HCT116 (cell line): ENCODE measurements at regions not wholly inside any gene's neighbourhood (a gene's known extent, or its start where the extent isn't known, plus 50 kb on each side); places are given as distances from the start of the nearest gene placed in this dataset.

Source experiments
- ATAC-seq: fragments of 200-7000 bp; cut with Tn5 transposase; 2 replicates; pipeline ENCODE4 v1.9.1; 2020; ENCODE audit warnings: mild to moderate bottlenecking, moderate library complexity
- BruUV-seq: library from RNA; stranded (reverse); fragments of 400-500 nt; replicated peaks from 2 replicates; lab custom pipeline; 2021; lab: Mats Ljungman, UMichigan
- CTCF ChIA-PET: fragments of 300-600 bp; sonication (Branson Sonifier 250); formaldehyde crosslinking; loops from one replicate; lab custom pipeline; 2021; ENCODE audit warnings: antibody characterized with exemption; lab: Charles Lee
- POLR2A ChIA-PET: fragments of 300-600, 350-600 bp; sonication (Branson Sonifier 250); formaldehyde crosslinking; loops from one replicate; lab custom pipeline; 2021; ENCODE audit warnings: antibody characterized with exemption; lab: Charles Lee
- RAD21 ChIA-PET, 2 experiments: fragments of 300-600 bp; sonication (Branson Sonifier 250); formaldehyde crosslinking; loops; one replicate each; lab custom pipeline; 2023; ENCODE audit warnings: low total read pairs in 2 of 2; ENCODE audit not compliant: uncharacterized antibody in 2 of 2, unreplicated experiment in 2 of 2, low non-redundant PET in 1 of 2; lab: Charles Lee
- DNase-seq: peaks from one replicate; pipeline ENCODE4 v3.0.0-alpha.2; 2010; ENCODE audit warnings: low read depth, low spot score
- H2AFZ ChIP-seq: fragments of 200-600 bp; shearing (Covaris generic), sonication (generic); 2 replicates; pipeline ENCODE4 v1.6.1; 2017; ENCODE audit warnings: low read depth, mixed run types, mixed read lengths, antibody characterized with exemption, low read length; ENCODE audit not compliant: poor library complexity, severe bottlenecking
- H3K27ac ChIP-seq: 2 replicates; pipeline ENCODE4 v1.5.1; 2012; ENCODE audit warnings: low read depth, low read length
- H3K27me3 ChIP-seq: fragments of 200-600 bp; sonication (generic); 2 replicates; pipeline ENCODE4 v1.6.1; 2016; ENCODE audit warnings: mixed run types, low read length, mixed read lengths; ENCODE audit not compliant: insufficient read depth
- H3K36me3 ChIP-seq, 2 experiments: fragments of 200-500 bp in 1 of 2; fragments of 200-600 bp in 1 of 2; sonication (Bioruptor generic) in 1 of 2; sonication (generic) in 1 of 2; 2 replicates each; pipeline versions ENCODE4 v1.5.1 to v1.6.1; 2014 to 2016; ENCODE audit warnings: low read length in 2 of 2, inconsistent platforms in 1 of 2, mixed read lengths in 1 of 2, mixed run types in 1 of 2; ENCODE audit not compliant: insufficient read depth in 2 of 2, control insufficient read depth in 1 of 2
- H3K4me1 ChIP-seq, 2 experiments: fragments of 200-600 bp in 1 of 2; sonication (generic) in 1 of 2; 2 replicates each; pipeline versions ENCODE4 v1.5.1 to v1.6.1; 2012 to 2017; ENCODE audit warnings: low read length in 2 of 2, inconsistent platforms in 1 of 2, mild to moderate bottlenecking in 1 of 2, mixed read lengths in 1 of 2, mixed run types in 1 of 2, moderate library complexity in 1 of 2; ENCODE audit not compliant: insufficient read depth in 2 of 2, control insufficient read depth in 1 of 2
- H3K4me2 ChIP-seq: fragments of 200-600 bp; sonication (generic); 2 replicates; pipeline ENCODE4 v1.6.1; 2017; ENCODE audit warnings: mixed run types, low read length, mixed read lengths
- H3K4me3 ChIP-seq, 2 experiments: fragments of 200-600 bp in 1 of 2; sonication (generic) in 1 of 2; replicated peaks in 1 of 2; 2 replicates each; pipeline ENCODE4 v1.5.1; 2011 to 2016; ENCODE audit warnings: low read length in 2 of 2, control low read depth in 1 of 2, low read depth in 1 of 2, mild to moderate bottlenecking in 1 of 2, mixed read lengths in 1 of 2, mixed run types in 1 of 2
- H3K79me2 ChIP-seq: fragments of 200-600 bp; sonication (generic); 2 replicates; pipeline ENCODE4 v1.6.1; 2017; ENCODE audit warnings: mild to moderate bottlenecking, mixed run types, low read length, moderate library complexity, mixed read lengths; ENCODE audit not compliant: insufficient read depth
- H3K9ac ChIP-seq: fragments of 200-600 bp; sonication (generic); 2 replicates; pipeline ENCODE4 v1.6.1; 2016; ENCODE audit warnings: low read length, mixed read lengths
- H3K9me2 ChIP-seq: fragments of 200-600 bp; sonication (generic), shearing (Covaris generic); 2 replicates; pipeline ENCODE4 v1.6.1; 2017; ENCODE audit warnings: mixed run types, mild to moderate bottlenecking, moderate library complexity; ENCODE audit not compliant: insufficient read depth
- H3K9me3 ChIP-seq, 2 experiments: fragments of 200-500 bp in 1 of 2; fragments of 200-600 bp in 1 of 2; sonication (Bioruptor generic) in 1 of 2; sonication (generic) in 1 of 2; 2 replicates each; pipeline ENCODE4 v1.6.1; 2014 to 2017; ENCODE audit warnings: low read length in 2 of 2, mixed read lengths in 2 of 2, inconsistent platforms in 1 of 2, low read depth in 1 of 2, mild to moderate bottlenecking in 1 of 2, mixed run types in 1 of 2, moderate library complexity in 1 of 2; ENCODE audit not compliant: control insufficient read depth in 1 of 2, insufficient read depth in 1 of 2
- H4K20me1 ChIP-seq: fragments of 200-600 bp; sonication (generic), shearing (Covaris generic); 2 replicates; pipeline ENCODE4 v1.6.1; 2017; ENCODE audit warnings: mixed run types, mild to moderate bottlenecking, moderate library complexity; ENCODE audit not compliant: insufficient read depth
- CBX3 ChIP-seq: IDR thresholded peaks from 2 replicates; pipeline ENCODE4 v1.6.1; 2012; ENCODE audit warnings: low read depth
- CEBPB ChIP-seq: IDR thresholded peaks from 2 replicates; pipeline ENCODE4 v1.6.1; 2012; ENCODE audit warnings: low read depth
- ELF1 ChIP-seq: IDR thresholded peaks from 2 replicates; pipeline ENCODE4 v1.6.1; 2012; ENCODE audit warnings: low read depth, borderline replicate concordance
- EZH2 ChIP-seq: fragments of 200-600 bp; sonication (generic); IDR thresholded peaks from 2 replicates; pipeline ENCODE4 v1.6.1; 2017; ENCODE audit warnings: antibody characterized with exemption, mixed run types
- POLR2AphosphoS5 ChIP-seq: IDR thresholded peaks from 2 replicates; pipeline ENCODE4 v1.6.1; 2011; ENCODE audit warnings: mild to moderate bottlenecking, low read depth, low read length, moderate library complexity
- RAD21 ChIP-seq: IDR thresholded peaks from 2 replicates; pipeline ENCODE4 v1.6.1; 2012; ENCODE audit warnings: low read depth, mild to moderate bottlenecking
- SIN3A ChIP-seq: IDR thresholded peaks from 2 replicates; pipeline ENCODE4 v1.6.1; 2012; ENCODE audit warnings: low read depth
- SRF ChIP-seq: IDR thresholded peaks from 2 replicates; pipeline ENCODE4 v1.6.1; 2012; ENCODE audit warnings: low read depth
- TCF7L2 ChIP-seq: IDR thresholded peaks from 2 replicates; pipeline ENCODE4 v1.7.0; 2011; ENCODE audit warnings: borderline replicate concordance, inconsistent platforms; ENCODE audit not compliant: insufficient read depth, insufficient read length; ENCODE audit errors: extremely low read depth
- ZFX ChIP-seq: fragments of 450-650 bp; IDR thresholded peaks from 2 replicates; pipeline ENCODE4 v1.6.1; 2017
- intact Hi-C: fragments of 100-400 bp; cut with micrococcal nuclease; formaldehyde crosslinking; loops from 2 replicates; pipeline ENCODE4 v1.10.0; 2022
- TF ChIP-seq, protein P1 (sequence below): IDR thresholded peaks from 2 replicates; pipeline ENCODE4 v1.6.1; 2012
- TF ChIP-seq, protein P2 (sequence below): IDR thresholded peaks from 2 replicates; pipeline ENCODE4 v1.6.1; 2011; ENCODE audit warnings: mild to moderate bottlenecking, low read length, moderate library complexity; ENCODE audit not compliant: insufficient replicate concordance; ENCODE audit errors: extremely low read depth
- TF ChIP-seq, protein P3 (sequence below), 3 experiments: fragments of 200-600 bp in 1 of 3; sonication (generic) in 1 of 3; IDR thresholded peaks in 2 of 3; conservative IDR thresholded peaks in 1 of 3; 2 replicates each; pipeline ENCODE4 v1.5.1; 2012 to 2017; ENCODE audit warnings: low read depth in 2 of 3, low read length in 2 of 3, antibody characterized with exemption in 1 of 3, borderline replicate concordance in 1 of 3, control low read depth in 1 of 3, mild to moderate bottlenecking in 1 of 3, mixed read lengths in 1 of 3, mixed run types in 1 of 3, moderate library complexity in 1 of 3; ENCODE audit not compliant: insufficient read depth in 1 of 3
- TF ChIP-seq, protein P4 (sequence below): IDR thresholded peaks from 2 replicates; pipeline ENCODE4 v1.6.1; 2012

DNA sequence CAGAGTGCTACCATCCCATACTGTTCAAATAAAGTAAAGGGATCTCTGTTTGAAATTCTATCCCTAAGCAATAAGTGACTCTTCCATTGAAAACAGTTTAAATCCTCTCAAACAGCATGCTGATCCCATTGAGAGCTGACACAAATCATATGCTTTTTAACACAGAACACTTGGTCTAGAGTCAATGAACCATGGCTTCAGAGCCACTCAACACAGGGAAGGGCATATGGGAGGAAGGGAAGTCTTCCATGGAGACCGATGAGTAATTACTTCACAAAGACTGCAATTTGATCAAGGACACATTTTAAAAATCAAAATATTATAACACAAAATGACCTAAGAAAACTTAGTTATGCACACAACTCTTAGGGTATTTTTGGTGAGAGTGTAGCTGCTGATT lies 1073.0 kb upstream of the MAP3K7 start:
- Histone ChIP-seq H2AFZ (no peak overlapping the region), H3K9me2 (no peaks in the 10 kb centered on the region), H3K27ac (no peak overlapping the region)
- TF ChIP-seq POLR2AphosphoS5: no peak
- TF ChIP-seq, protein P1, sequence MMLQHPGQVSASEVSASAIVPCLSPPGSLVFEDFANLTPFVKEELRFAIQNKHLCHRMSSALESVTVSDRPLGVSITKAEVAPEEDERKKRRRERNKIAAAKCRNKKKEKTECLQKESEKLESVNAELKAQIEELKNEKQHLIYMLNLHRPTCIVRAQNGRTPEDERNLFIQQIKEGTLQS: no peak
- TF ChIP-seq TCF7L2: no peak
- no peak for TF ChIP-seq ZFX
- TF ChIP-seq ELF1: no peak
- TF ChIP-seq, all 23 proteins: peak for 0
- ATAC-seq: no peak
- Histone ChIP-seq H3K4me1 (no peaks in the 10 kb centered on the region), H3K4me2 (no peak overlapping the region), H3K9ac (no peak overlapping the region), H4K20me1 (no peaks in the 10 kb centered on the region), H3K36me3 (no peaks in the 10 kb centered on the region), H3K4me3 (no peak overlapping the region), H3K27me3 (no peaks in the 10 kb centered on the region), H3K79me2 (no peaks in the 10 kb centered on the region), H3K9me3 (peaks cover 6 to 28% of the 10 kb centered on the region in 2 experiments; a peak in 2 of 4 replicates)
- ChIA-PET RAD21 (no interaction called here), POLR2A (no interaction called here), CTCF (no interaction called here)
- intact Hi-C loops: no loop called here
- no TSS peak for BruUV-seq
- no peak for DNase-seq

DNA sequence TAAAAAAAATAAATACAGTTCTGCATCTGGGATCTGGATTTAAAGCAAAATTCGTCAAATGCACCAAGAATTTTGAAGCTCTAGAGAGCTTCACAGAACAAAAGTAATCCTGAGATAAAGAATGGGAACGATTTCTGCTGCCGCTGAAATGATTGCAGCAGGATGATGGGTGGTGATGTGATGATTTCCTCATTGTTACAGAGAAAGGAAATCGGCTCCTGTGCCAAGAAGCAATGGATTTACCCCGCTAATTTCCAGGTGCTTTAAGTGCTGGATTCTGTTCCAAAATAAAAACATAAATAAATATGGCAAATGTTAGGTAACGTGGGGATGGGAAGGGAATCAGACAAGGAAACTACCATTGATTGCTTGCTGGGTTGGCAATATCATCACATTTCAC lies 1067.9 kb upstream of the MAP3K7 start:
- no peak for ATAC-seq
- intact Hi-C loops: no loop called here
- CTCF ChIA-PET: no interaction called here
- Histone ChIP-seq H2AFZ (no peak overlapping the region), H3K27ac (no peak overlapping the region), H3K79me2 (no peaks in the 10 kb centered on the region), H3K4me2 (no peak overlapping the region)
- BruUV-seq: no TSS peak
- TF ChIP-seq SRF (no peak), CEBPB (no peak), EZH2 (no peak), SIN3A (no peak), RAD21 (no peak), CBX3 (no peak)
- TF ChIP-seq, protein P2, sequence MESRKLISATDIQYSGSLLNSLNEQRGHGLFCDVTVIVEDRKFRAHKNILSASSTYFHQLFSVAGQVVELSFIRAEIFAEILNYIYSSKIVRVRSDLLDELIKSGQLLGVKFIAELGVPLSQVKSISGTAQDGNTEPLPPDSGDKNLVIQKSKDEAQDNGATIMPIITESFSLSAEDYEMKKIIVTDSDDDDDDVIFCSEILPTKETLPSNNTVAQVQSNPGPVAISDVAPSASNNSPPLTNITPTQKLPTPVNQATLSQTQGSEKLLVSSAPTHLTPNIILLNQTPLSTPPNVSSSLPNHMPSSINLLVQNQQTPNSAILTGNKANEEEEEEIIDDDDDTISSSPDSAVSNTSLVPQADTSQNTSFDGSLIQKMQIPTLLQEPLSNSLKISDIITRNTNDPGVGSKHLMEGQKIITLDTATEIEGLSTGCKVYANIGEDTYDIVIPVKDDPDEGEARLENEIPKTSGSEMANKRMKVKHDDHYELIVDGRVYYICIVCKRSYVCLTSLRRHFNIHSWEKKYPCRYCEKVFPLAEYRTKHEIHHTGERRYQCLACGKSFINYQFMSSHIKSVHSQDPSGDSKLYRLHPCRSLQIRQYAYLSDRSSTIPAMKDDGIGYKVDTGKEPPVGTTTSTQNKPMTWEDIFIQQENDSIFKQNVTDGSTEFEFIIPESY: no peak
- TF ChIP-seq, protein P3, sequence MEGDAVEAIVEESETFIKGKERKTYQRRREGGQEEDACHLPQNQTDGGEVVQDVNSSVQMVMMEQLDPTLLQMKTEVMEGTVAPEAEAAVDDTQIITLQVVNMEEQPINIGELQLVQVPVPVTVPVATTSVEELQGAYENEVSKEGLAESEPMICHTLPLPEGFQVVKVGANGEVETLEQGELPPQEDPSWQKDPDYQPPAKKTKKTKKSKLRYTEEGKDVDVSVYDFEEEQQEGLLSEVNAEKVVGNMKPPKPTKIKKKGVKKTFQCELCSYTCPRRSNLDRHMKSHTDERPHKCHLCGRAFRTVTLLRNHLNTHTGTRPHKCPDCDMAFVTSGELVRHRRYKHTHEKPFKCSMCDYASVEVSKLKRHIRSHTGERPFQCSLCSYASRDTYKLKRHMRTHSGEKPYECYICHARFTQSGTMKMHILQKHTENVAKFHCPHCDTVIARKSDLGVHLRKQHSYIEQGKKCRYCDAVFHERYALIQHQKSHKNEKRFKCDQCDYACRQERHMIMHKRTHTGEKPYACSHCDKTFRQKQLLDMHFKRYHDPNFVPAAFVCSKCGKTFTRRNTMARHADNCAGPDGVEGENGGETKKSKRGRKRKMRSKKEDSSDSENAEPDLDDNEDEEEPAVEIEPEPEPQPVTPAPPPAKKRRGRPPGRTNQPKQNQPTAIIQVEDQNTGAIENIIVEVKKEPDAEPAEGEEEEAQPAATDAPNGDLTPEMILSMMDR (IDR thresholded peaks at IDR 0.05 in 2 of 3, conservative IDR thresholded peaks at IDR 0.05 in 1 of 3; ENCODE audit: borderline replicate concordance in 1 of 3, insufficient read depth in 1 of 3, low read depth in 2 of 3, low read length in 2 of 3): no peak
- TF ChIP-seq, protein P1: no peak
- TF ChIP-seq, protein P4, sequence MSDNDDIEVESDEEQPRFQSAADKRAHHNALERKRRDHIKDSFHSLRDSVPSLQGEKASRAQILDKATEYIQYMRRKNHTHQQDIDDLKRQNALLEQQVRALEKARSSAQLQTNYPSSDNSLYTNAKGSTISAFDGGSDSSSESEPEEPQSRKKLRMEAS: no peak
- TF ChIP-seq, all 23 proteins: peak for 0
- Histone ChIP-seq H3K4me3 (no peak overlapping the region), H4K20me1 (no peaks in the 10 kb centered on the region), H3K9me2 (no peaks in the 10 kb centered on the region), H3K4me1 (no peaks in the 10 kb centered on the region), H3K36me3 (no peaks in the 10 kb centered on the region), H3K9ac (no peak overlapping the region), H3K9me3 (peaks cover 8 to 19% of the 10 kb centered on the region in 2 experiments; a peak in 2 of 4 replicates), H3K27me3 (no peaks in the 10 kb centered on the region)
- no peak for DNase-seq
- ChIA-PET RAD21 (no interaction called here), POLR2A (no interaction called here)
